Body of pancreas (tissue), 4 donors: ENCODE measurements at regions not wholly inside any gene's neighbourhood (a gene's known extent, or its start where the extent isn't known, plus 50 kb on each side); places are given as distances from the start of the nearest gene placed in this dataset.

Source experiments
- ATAC-seq: fragments of 150-250 bp; one replicate; pipeline ENCODE4 v1.9.1; 2016
- DNase-seq, 4 donors: peaks; one replicate each; pipeline ENCODE4 v3.0.0-alpha.2; 2019
- H3K27ac ChIP-seq, 4 donors: fragments of 200-600 bp; sonication (generic); 1 replicate in 3 of 4; 2 replicates in 1 of 4; pipeline versions ENCODE4 v1.5.1 to v1.6.1; 2016 to 2019; ENCODE audit warnings: mild to moderate bottlenecking in 1 of 4, mixed read lengths in 1 of 4, moderate library complexity in 1 of 4
- H3K27me3 ChIP-seq, 2 donors: fragments of 200-600 bp; sonication (generic); one replicate each; pipeline ENCODE4 v1.6.0; 2016; ENCODE audit warnings: mild to moderate bottlenecking in 1 of 2
- H3K36me3 ChIP-seq, 2 donors: fragments of 200-600 bp; sonication (generic); replicated peaks in 1 of 2; 2 replicates each; pipeline ENCODE4 v1.5.1; 2016; ENCODE audit warnings: low read depth in 2 of 2; ENCODE audit not compliant: insufficient read depth in 1 of 2
- H3K4me1 ChIP-seq: fragments of 200-600 bp; sonication (generic); one replicate; pipeline ENCODE4 v1.6.0; 2016
- H3K4me3 ChIP-seq, 2 donors: fragments of 200-600 bp; sonication (generic); 1 replicate in 1 of 2; 2 replicates in 1 of 2; pipeline ENCODE4 v1.5.1; 2016 to 2019
- H3K9me3 ChIP-seq, 3 donors: fragments of 200-600 bp; sonication (generic); 1 replicate in 2 of 3; 2 replicates in 1 of 3; pipeline ENCODE4 v1.5.1; 2016
- POLR2A ChIP-seq, 3 donors: fragments of 450-650 bp; IDR thresholded peaks; one replicate each; pipeline ENCODE4 v1.6.1; 2016; ENCODE audit warnings: antibody characterized with exemption in 3 of 3, mild to moderate bottlenecking in 2 of 3
- WGBS, 2 donors: methylation state at CpG; one replicate each; pipeline ENCODE4 v1.1.5; 2017; 5-methylcytosine and 5-hydroxymethylcytosine counted together
- intact Hi-C: fragments of 100-400 bp; cut with DNase I; formaldehyde crosslinking; loops from one replicate; pipeline ENCODE4 v1.15.1; 2023
- TF ChIP-seq, protein P1 (sequence below), 7 experiments: fragments of 450-650 bp in 4 of 7; fragments of 200-600 bp in 3 of 7; sonication (generic) in 3 of 7; IDR thresholded peaks; one replicate each; pipeline ENCODE4 v1.5.1; 2016 to 2019; ENCODE audit warnings: antibody characterized with exemption in 7 of 7

DNA sequence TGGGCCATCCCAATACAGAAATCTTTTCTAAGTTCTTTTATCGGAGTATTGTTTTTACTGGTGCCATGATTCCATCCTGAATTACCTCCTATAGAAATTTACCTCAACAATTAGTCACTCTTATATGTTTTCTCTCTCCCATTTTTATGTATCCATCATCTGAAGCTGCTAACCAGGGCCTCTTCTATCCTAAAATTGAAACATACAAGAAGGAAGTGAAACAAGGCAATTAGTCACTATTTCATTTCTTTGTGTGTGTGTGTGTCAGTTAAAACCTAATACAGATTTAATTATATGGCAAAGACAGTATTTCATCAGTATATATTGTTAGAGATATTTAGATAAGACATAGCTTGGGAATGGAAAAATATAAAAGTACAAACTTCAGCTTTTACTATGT is 148.4 kb upstream of the AHR start:
- TF ChIP-seq POLR2A (IDR thresholded peaks at IDR 0.05), result no peak
- TF ChIP-seq, protein P1, sequence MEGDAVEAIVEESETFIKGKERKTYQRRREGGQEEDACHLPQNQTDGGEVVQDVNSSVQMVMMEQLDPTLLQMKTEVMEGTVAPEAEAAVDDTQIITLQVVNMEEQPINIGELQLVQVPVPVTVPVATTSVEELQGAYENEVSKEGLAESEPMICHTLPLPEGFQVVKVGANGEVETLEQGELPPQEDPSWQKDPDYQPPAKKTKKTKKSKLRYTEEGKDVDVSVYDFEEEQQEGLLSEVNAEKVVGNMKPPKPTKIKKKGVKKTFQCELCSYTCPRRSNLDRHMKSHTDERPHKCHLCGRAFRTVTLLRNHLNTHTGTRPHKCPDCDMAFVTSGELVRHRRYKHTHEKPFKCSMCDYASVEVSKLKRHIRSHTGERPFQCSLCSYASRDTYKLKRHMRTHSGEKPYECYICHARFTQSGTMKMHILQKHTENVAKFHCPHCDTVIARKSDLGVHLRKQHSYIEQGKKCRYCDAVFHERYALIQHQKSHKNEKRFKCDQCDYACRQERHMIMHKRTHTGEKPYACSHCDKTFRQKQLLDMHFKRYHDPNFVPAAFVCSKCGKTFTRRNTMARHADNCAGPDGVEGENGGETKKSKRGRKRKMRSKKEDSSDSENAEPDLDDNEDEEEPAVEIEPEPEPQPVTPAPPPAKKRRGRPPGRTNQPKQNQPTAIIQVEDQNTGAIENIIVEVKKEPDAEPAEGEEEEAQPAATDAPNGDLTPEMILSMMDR (IDR thresholded peaks at IDR 0.05), result no peak
- intact Hi-C loops, result no loop called here
- Histone ChIP-seq H3K9me3 (no peaks in the 10 kb centered on the region), H3K4me1 (no peaks in the 10 kb centered on the region), H3K4me3 (no peak overlapping the region), H3K27ac (no peak overlapping the region), H3K36me3 (no peaks in the 10 kb centered on the region), H3K27me3 (no peaks in the 10 kb centered on the region)
- DNase-seq, result no peak
- WGBS, 2 donors, result 82 to 86% methylated on average over 1 of the region's 1 CpG
- ATAC-seq, result no peak

DNA sequence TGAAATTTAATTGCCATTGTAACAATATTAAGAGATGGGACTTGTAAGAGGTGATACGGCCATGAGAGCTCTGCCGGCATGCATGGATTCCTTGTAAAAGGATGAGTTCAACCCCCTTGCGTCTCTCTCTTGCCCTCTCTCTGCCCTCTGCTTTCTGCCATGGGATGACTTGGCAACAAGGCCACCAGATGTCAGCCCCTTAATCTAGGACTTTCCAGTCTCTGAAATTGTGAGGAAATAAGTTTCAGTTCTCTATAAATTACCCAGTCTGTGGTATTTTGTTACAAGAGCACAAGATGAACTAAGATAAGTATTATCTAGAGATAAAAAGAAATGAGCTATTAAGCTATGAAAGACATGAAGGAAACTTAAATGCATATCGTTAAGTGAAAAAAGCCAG is 145.7 kb upstream of the AHR start:
- DNase-seq (no peak), ATAC-seq (no peak)
- no peaks in the 10 kb centered on the region for H3K4me1 ChIP-seq
- H3K9me3 ChIP-seq, result no peaks in the 10 kb centered on the region
- intact Hi-C loops, result no loop called here
- H3K4me3 ChIP-seq, result no peak overlapping the region
- no peak overlapping the region for H3K27ac ChIP-seq
- TF ChIP-seq, protein P1 (IDR thresholded peaks at IDR 0.05), result no peak
- TF ChIP-seq POLR2A (IDR thresholded peaks at IDR 0.05), result no peak
- H3K27me3 ChIP-seq, result no peaks in the 10 kb centered on the region
- H3K36me3 ChIP-seq, result no peaks in the 10 kb centered on the region
- 85 to 94% methylated on average over 4 of the region's 4 CpGs for WGBS, 2 donors

DNA sequence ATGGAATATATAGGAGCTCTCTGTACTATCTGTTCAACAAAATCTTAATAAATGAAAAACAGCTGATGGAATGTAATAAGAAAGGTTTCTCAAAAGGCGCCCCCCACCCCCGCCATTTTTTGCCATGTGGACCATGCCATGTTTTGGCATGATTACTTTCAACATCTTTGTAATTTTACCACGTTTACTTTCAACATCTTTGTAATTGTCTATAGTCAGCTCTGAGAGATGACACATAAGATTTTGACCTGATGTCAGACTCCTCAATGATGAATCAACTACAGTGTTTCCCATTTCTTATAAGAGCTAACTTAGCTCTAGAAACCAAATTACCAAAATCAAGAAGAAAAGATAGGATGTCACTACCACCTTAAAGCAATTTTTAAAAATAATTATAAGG is 144.9 kb upstream of the AHR start:
- Histone ChIP-seq H3K27ac (no peak overlapping the region), H3K4me1 (no peaks in the 10 kb centered on the region), H3K27me3 (no peaks in the 10 kb centered on the region), H3K9me3 (no peaks in the 10 kb centered on the region), H3K36me3 (no peaks in the 10 kb centered on the region), H3K4me3 (no peak overlapping the region)
- 68 to 76% methylated on average over 3 of the region's 3 CpGs for WGBS, 2 donors
- no peak for DNase-seq
- no peak for TF ChIP-seq POLR2A (IDR thresholded peaks at IDR 0.05)
- TF ChIP-seq, protein P1 (IDR thresholded peaks at IDR 0.05), result no peak
- intact Hi-C loops, result no loop called here
- ATAC-seq, result no peak

DNA sequence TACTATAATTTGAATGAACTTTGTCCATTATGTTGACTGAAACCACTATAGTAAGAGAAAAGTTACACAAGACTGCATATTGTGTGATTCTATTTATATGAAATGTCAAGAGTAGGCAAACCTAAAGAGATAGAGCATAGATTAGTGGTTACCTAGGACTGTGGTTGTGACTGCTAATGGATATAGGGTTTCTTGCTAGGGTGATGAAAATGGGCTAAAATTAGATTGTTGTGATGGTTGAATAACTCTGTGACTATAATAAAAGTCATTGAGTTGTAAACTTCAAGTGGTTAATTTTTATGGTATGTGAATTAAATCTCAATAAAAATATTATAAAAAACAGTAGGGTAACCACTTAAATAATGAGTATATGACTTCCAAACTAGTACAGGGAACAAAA is 142.9 kb upstream of the AHR start:
- Histone ChIP-seq H3K9me3 (no peaks in the 10 kb centered on the region), H3K4me1 (no peaks in the 10 kb centered on the region), H3K36me3 (no peaks in the 10 kb centered on the region), H3K27me3 (no peaks in the 10 kb centered on the region), H3K4me3 (no peak overlapping the region), H3K27ac (no peak overlapping the region)
- DNase-seq, result no peak
- no peak for ATAC-seq
- intact Hi-C loops, result no loop called here
- TF ChIP-seq, protein P1 (IDR thresholded peaks at IDR 0.05), result no peak
- TF ChIP-seq POLR2A (IDR thresholded peaks at IDR 0.05), result no peak

DNA sequence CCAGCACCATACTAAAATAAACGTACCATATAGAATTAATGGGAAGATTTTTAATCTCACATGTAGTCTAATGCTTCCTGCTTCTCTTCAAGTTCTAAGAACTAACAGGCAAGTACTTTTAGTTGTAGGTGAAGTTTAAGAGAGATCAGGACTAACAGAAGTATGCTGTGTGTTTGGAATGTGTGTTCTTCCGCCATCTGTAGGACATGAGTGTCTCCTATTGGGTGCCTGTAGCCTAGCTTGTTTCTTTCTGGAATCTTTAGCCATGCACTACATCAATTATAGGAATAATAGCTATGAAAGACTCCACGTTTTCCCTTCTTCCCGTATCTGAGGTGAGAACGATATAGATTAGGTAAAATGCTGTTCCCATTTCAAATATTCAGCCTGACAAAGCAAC is 140.2 kb upstream of the AHR start:
- H3K36me3 ChIP-seq, result no peaks in the 10 kb centered on the region
- ATAC-seq, result no peak
- 72 to 73% methylated on average over 5 of the region's 5 CpGs for WGBS, 2 donors
- TF ChIP-seq POLR2A (IDR thresholded peaks at IDR 0.05), result no peak
- TF ChIP-seq, protein P1 (IDR thresholded peaks at IDR 0.05), result peak in 4 of 7 experiments; percentile 16 to 41 (median 26)
- no peaks in the 10 kb centered on the region for H3K9me3 ChIP-seq
- DNase-seq, result no peak
- no peaks in the 10 kb centered on the region for H3K27me3 ChIP-seq
- H3K4me3 ChIP-seq, result no peak overlapping the region
- H3K27ac ChIP-seq, result no peak overlapping the region
- H3K4me1 ChIP-seq, result no peaks in the 10 kb centered on the region
- intact Hi-C loops, result no loop called here
